Liver (tissue), 8 donors: ENCODE measurements at regions not wholly inside any gene's neighbourhood (a gene's known extent, or its start where the extent isn't known, plus 50 kb on each side); places are given as distances from the start of the nearest gene placed in this dataset.
A peak's percentile ranks its signal among the peaks of the same experiment; 100 is the strongest.

Source experiments
- DNase-seq: peaks from one replicate; pipeline ENCODE4 v3.0.0-alpha.2; 2017; ENCODE audit warnings: low spot score
- H3K27ac ChIP-seq, 2 donors: one replicate each; pipeline ENCODE4 v1.7.0; 2013; ENCODE audit warnings: inconsistent platforms in 2 of 2, low read length in 2 of 2, control low read depth in 1 of 2, low read depth in 1 of 2, mild to moderate bottlenecking in 1 of 2
- H3K27me3 ChIP-seq, 4 donors: one replicate each; pipeline versions ENCODE4 v1.6.1 to v1.7.0; 2013; ENCODE audit warnings: low read length in 3 of 4, inconsistent platforms in 1 of 4, mild to moderate bottlenecking in 1 of 4, moderate library complexity in 1 of 4; ENCODE audit not compliant: control insufficient read depth in 4 of 4, insufficient read depth in 4 of 4
- H3K36me3 ChIP-seq, 4 donors: one replicate each; pipeline versions ENCODE4 v1.6.1 to v1.7.0; 2013; ENCODE audit warnings: low read length in 3 of 4, mild to moderate bottlenecking in 3 of 4, low read depth in 1 of 4, moderate library complexity in 1 of 4; ENCODE audit not compliant: control insufficient read depth in 4 of 4, insufficient read depth in 3 of 4
- H3K4me1 ChIP-seq, 4 donors: one replicate each; pipeline versions ENCODE4 v1.6.1 to v1.7.0; 2013; ENCODE audit warnings: low read length in 3 of 4, mild to moderate bottlenecking in 3 of 4, moderate library complexity in 1 of 4; ENCODE audit not compliant: control insufficient read depth in 4 of 4, insufficient read depth in 4 of 4
- H3K4me3 ChIP-seq, 3 donors: one replicate each; pipeline versions ENCODE4 v1.6.1 to v1.7.0; 2013; ENCODE audit warnings: low read length in 3 of 3, control low read depth in 1 of 3, low read depth in 1 of 3, mild to moderate bottlenecking in 1 of 3
- H3K9ac ChIP-seq, 2 donors: one replicate each; pipeline ENCODE4 v1.7.0; 2013; ENCODE audit warnings: low read length in 2 of 2, mild to moderate bottlenecking in 2 of 2, moderate library complexity in 2 of 2, control low read depth in 1 of 2, low read depth in 1 of 2
- H3K9me3 ChIP-seq, 4 donors: one replicate each; pipeline versions ENCODE4 v1.6.1 to v1.7.0; 2013; ENCODE audit warnings: low read length in 3 of 4; ENCODE audit not compliant: control insufficient read depth in 4 of 4
- ATF3 ChIP-seq: IDR thresholded peaks from 2 replicates; pipeline ENCODE4 v1.6.1; 2016; ENCODE audit warnings: antibody characterized with exemption
- CTCF ChIP-seq: fragments of 150-350 bp; IDR thresholded peaks from 2 replicates; pipeline ENCODE4 v1.5.1; 2017; ENCODE audit warnings: improper control_type of control experiment, low read depth, low read length; ENCODE audit not compliant: missing input control
- EGR1 ChIP-seq, 2 donors: IDR thresholded peaks; 2 replicates each; pipeline ENCODE4 v1.6.1; 2016 to 2018; ENCODE audit warnings: antibody characterized with exemption in 2 of 2, low read depth in 2 of 2
- GABPA ChIP-seq, 2 donors: IDR thresholded peaks in 1 of 2; conservative IDR thresholded peaks in 1 of 2; 2 replicates each; pipeline ENCODE4 v1.6.1; 2016; ENCODE audit warnings: antibody characterized with exemption in 2 of 2, mild to moderate bottlenecking in 1 of 2, moderate library complexity in 1 of 2
- HNF4A ChIP-seq, 2 donors: conservative IDR thresholded peaks; 2 replicates each; pipeline ENCODE4 v1.6.1; 2016; ENCODE audit warnings: antibody characterized with exemption in 2 of 2, mild to moderate bottlenecking in 2 of 2
- HNF4G ChIP-seq: IDR thresholded peaks from 2 replicates; pipeline ENCODE4 v1.6.1; 2016; ENCODE audit warnings: antibody characterized with exemption
- JUND ChIP-seq, 2 donors: IDR thresholded peaks; 2 replicates each; pipeline ENCODE4 v1.6.1; 2016; ENCODE audit warnings: antibody characterized with exemption in 2 of 2
- MAX ChIP-seq: IDR thresholded peaks from 2 replicates; pipeline ENCODE4 v1.6.1; 2016; ENCODE audit warnings: antibody characterized with exemption
- NR2F2 ChIP-seq: IDR thresholded peaks from 2 replicates; pipeline ENCODE4 v1.6.1; 2016; ENCODE audit warnings: antibody characterized with exemption
- RAD21 ChIP-seq, 2 donors: IDR thresholded peaks; 2 replicates each; pipeline ENCODE4 v1.6.1; 2016; ENCODE audit warnings: antibody characterized with exemption in 2 of 2, mild to moderate bottlenecking in 2 of 2
- REST ChIP-seq: IDR thresholded peaks from 2 replicates; pipeline ENCODE4 v1.6.1; 2016; ENCODE audit warnings: antibody characterized with exemption, mild to moderate bottlenecking
- RXRA ChIP-seq, 2 donors: IDR thresholded peaks; 2 replicates each; pipeline ENCODE4 v1.6.1; 2017 to 2018; ENCODE audit warnings: antibody characterized with exemption in 2 of 2, mild to moderate bottlenecking in 1 of 2
- ZBTB33 ChIP-seq: IDR thresholded peaks from 2 replicates; pipeline ENCODE4 v1.6.1; 2016; ENCODE audit warnings: antibody characterized with exemption
- WGBS: extraction: QIAGEN DNeasy Blood & Tissue Kit; methylation state at CpG from one replicate; pipeline ENCODE4 v1.1.7; 2013; 5-methylcytosine and 5-hydroxymethylcytosine counted together
- donor health status: healthy.
- donor health status: healthy.
- donor health status: healthy.
- donor health status: healthy.
- donor health status: healthy.

- Histone ChIP-seq H3K36me3 (no peaks in the 10 kb centered on the region), H3K27me3 (peaks cover 0 to 14% (median 0%) of the 10 kb centered on the region in 4 donors), H3K9ac (no peak overlapping the region), H3K27ac (no peak overlapping the region), H3K4me1 (no peaks in the 10 kb centered on the region), H3K9me3 (no peaks in the 10 kb centered on the region), H3K4me3 (no peak overlapping the region)
- no peak for DNase-seq
- no peak for TF ChIP-seq NR2F2
- TF ChIP-seq MAX = no peak
- TF ChIP-seq HNF4G = no peak
- no peak for TF ChIP-seq HNF4A (conservative IDR thresholded peaks at IDR 0.05)
- no peak for TF ChIP-seq RAD21 (IDR thresholded peaks at IDR 0.05)
- no peak for TF ChIP-seq ZBTB33
- no peak for TF ChIP-seq EGR1 (IDR thresholded peaks at IDR 0.05; ENCODE audit: low read depth in 2 of 2)
- WGBS = 61% methylated on average over 8 of the region's 8 CpGs
These were observed 561.4 kb downstream of the ZIC3 start for GRCh38 chrX:138127314-138127713.

- H3K27me3 ChIP-seq = peaks cover 0 to 19% (median 0%) of the 10 kb centered on the region in 4 donors
- 26% methylated on average over 8 of the region's 8 CpGs for WGBS
- no peaks in the 10 kb centered on the region for H3K36me3 ChIP-seq
- H3K9ac ChIP-seq = no peak overlapping the region
- H3K27ac ChIP-seq = no peak overlapping the region
- H3K9me3 ChIP-seq = no peaks in the 10 kb centered on the region
- no peak for DNase-seq
- no peak overlapping the region for H3K4me3 ChIP-seq
- H3K4me1 ChIP-seq = no peaks in the 10 kb centered on the region
- no peak for TF ChIP-seq ATF3
- peak; percentile 41 to 75 for TF ChIP-seq RAD21 (IDR thresholded peaks at IDR 0.05)
- TF ChIP-seq CTCF = peak; percentile 58
These were observed 562.2 kb downstream of the ZIC3 start for GRCh38 chrX:138128027-138128671.

GRCh38 chrX:138150709-138151108, 560.8 kb downstream of the FGF13 start:
- no peak overlapping the region for H3K27ac ChIP-seq
- H3K36me3 ChIP-seq = no peaks in the 10 kb centered on the region
- TF ChIP-seq NR2F2 (no peak), JUND (IDR thresholded peaks at IDR 0.05) (no peak), HNF4A (conservative IDR thresholded peaks at IDR 0.05) (no peak), CTCF (no peak), REST (no peak), GABPA (IDR thresholded peaks at IDR 0.05 in 1 of 2, conservative IDR thresholded peaks at IDR 0.05 in 1 of 2) (no peak), RXRA (IDR thresholded peaks at IDR 0.05) (no peak), ZBTB33 (no peak)
- no peaks in the 10 kb centered on the region for H3K9me3 ChIP-seq
- 29% methylated on average over 2 of the region's 2 CpGs for WGBS
- H3K27me3 ChIP-seq = no peaks in the 10 kb centered on the region
- no peak for DNase-seq
- H3K4me3 ChIP-seq = no peak overlapping the region
- no peaks in the 10 kb centered on the region for H3K4me1 ChIP-seq
- no peak overlapping the region for H3K9ac ChIP-seq
